ENCODE measurements at regions not wholly inside any gene's neighbourhood (a gene's known extent, or its start where the extent isn't known, plus 50 kb on each side); places are given as distances from the start of the nearest gene placed in this dataset.
"Not testable (repeated sequence)": the region's sequence is repeated elsewhere in the genome, so short reads cannot be mapped to it uniquely, and the experiment has no call there.

DNA sequence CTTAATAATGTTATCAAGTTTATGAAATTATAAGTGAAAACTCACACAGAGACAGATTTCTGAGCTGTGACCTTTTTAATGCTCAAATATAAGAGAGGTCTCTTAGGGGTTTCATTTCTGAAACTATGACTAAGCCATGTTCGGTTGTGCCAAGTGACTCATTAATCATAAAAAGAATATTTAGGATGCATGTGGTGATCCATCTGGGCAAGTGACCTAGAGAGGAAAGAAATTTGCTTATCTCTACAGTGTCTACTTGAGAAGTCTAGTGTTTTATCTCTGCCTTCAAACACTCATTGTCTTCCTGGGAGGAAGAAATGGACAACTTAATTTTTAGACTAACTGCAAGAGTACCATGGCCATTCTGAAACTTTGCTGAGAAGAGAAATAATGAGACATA, 545.3 kb upstream of the GRID2 start:
- ChIA-PET CTCF (no interaction called here), POLR2A (no interaction called here)
- H3K9me3 ChIP-seq (ENCODE audit: control insufficient read depth, insufficient read depth, low read length), result peaks cover 3% of the 10 kb centered on the region; the same call in 1 of the 2 replicates
- H3K4me3 ChIP-seq (ENCODE audit: low read depth, low read length), result no peak overlapping the region
- TF ChIP-seq, protein P1, sequence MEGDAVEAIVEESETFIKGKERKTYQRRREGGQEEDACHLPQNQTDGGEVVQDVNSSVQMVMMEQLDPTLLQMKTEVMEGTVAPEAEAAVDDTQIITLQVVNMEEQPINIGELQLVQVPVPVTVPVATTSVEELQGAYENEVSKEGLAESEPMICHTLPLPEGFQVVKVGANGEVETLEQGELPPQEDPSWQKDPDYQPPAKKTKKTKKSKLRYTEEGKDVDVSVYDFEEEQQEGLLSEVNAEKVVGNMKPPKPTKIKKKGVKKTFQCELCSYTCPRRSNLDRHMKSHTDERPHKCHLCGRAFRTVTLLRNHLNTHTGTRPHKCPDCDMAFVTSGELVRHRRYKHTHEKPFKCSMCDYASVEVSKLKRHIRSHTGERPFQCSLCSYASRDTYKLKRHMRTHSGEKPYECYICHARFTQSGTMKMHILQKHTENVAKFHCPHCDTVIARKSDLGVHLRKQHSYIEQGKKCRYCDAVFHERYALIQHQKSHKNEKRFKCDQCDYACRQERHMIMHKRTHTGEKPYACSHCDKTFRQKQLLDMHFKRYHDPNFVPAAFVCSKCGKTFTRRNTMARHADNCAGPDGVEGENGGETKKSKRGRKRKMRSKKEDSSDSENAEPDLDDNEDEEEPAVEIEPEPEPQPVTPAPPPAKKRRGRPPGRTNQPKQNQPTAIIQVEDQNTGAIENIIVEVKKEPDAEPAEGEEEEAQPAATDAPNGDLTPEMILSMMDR (IDR thresholded peaks at IDR 0.05; ENCODE audit: low read depth, low read length), result no peak
- H3K27ac ChIP-seq (ENCODE audit: low read depth, low read length), result no peak overlapping the region
- no peak for DNase-seq (ENCODE audit: low read depth, low spot score)
- H3K27me3 ChIP-seq (ENCODE audit: control insufficient read depth, insufficient read depth, low read length), result no peaks in the 10 kb centered on the region

GRCh38 chr4:91764085-91764484, 539.7 kb upstream of the GRID2 start:
- Histone ChIP-seq H3K27me3 (ENCODE audit: control insufficient read depth, insufficient read depth, low read length) (no peaks in the 10 kb centered on the region), H3K9me3 (ENCODE audit: control insufficient read depth, insufficient read depth, low read length) (peaks cover 10% of the 10 kb centered on the region; the same call in 1 of the 2 replicates), H3K27ac (ENCODE audit: low read depth, low read length) (no peak overlapping the region), H3K4me3 (ENCODE audit: low read depth, low read length) (no peak overlapping the region)
- POLR2A ChIA-PET, result no interaction called here
- CTCF ChIA-PET, result no interaction called here
- DNase-seq (ENCODE audit: low read depth, low spot score), result no peak
- TF ChIP-seq, protein P1 (IDR thresholded peaks at IDR 0.05; ENCODE audit: low read depth, low read length), result no peak

GRCh38 chr4:91769912-91770311, 533.9 kb upstream of the GRID2 start:
- TF ChIP-seq, protein P1 (IDR thresholded peaks at IDR 0.05; ENCODE audit: low read depth, low read length), result no peak
- no peak for DNase-seq (ENCODE audit: low read depth, low spot score)
- ChIA-PET CTCF (no interaction called here), POLR2A (no interaction called here)
- H3K27me3 ChIP-seq (ENCODE audit: control insufficient read depth, insufficient read depth, low read length), result no peaks in the 10 kb centered on the region
- peaks cover 10% of the 10 kb centered on the region; the same call in 1 of the 2 replicates for H3K9me3 ChIP-seq (ENCODE audit: control insufficient read depth, insufficient read depth, low read length)
- H3K27ac ChIP-seq (ENCODE audit: low read depth, low read length), result no peak overlapping the region
- H3K4me3 ChIP-seq (ENCODE audit: low read depth, low read length), result no peak overlapping the region

- H3K27me3 ChIP-seq (ENCODE audit: control insufficient read depth, insufficient read depth, low read length); H3K27ac ChIP-seq (ENCODE audit: low read depth, low read length); DNase-seq (ENCODE audit: low read depth, low spot score); H3K9me3 ChIP-seq (ENCODE audit: control insufficient read depth, insufficient read depth, low read length); POLR2A ChIA-PET; CTCF ChIA-PET; H3K4me3 ChIP-seq (ENCODE audit: low read depth, low read length): not testable (repeated sequence)
These were observed 512.1 kb upstream of the GRID2 start for GRCh38 chr4:91791631-91792030.

DNA sequence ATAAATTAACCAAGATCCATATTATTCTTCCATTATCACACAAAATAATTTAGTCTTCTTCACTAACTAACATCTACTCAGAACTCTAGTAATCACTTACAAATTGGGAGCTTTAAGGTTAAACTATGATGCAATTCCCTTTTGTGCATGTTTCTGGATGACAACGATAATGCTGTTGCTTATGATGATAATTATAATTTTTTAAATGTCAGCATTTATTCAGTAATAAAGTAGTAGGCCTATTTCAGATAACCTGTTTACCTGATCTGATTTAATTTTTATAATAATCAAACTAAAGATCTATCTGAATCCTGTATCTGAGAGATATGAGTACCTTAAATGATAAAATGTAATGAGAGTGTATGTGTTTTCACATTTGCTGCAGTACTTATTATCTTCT, 507.8 kb upstream of the GRID2 start:
- Histone ChIP-seq H3K4me3 (ENCODE audit: low read depth, low read length) (no peak overlapping the region), H3K27ac (ENCODE audit: low read depth, low read length) (no peak overlapping the region), H3K27me3 (ENCODE audit: control insufficient read depth, insufficient read depth, low read length) (no peaks in the 10 kb centered on the region), H3K9me3 (ENCODE audit: control insufficient read depth, insufficient read depth, low read length) (peaks cover 3% of the 10 kb centered on the region; the same call in 1 of the 2 replicates)
- POLR2A ChIA-PET, result no interaction called here
- no peak for DNase-seq (ENCODE audit: low read depth, low spot score)
- TF ChIP-seq, protein P1 (IDR thresholded peaks at IDR 0.05; ENCODE audit: low read depth, low read length), result no peak
- CTCF ChIA-PET, result no interaction called here

GRCh38 chr4:91812319-91812718, 491.4 kb upstream of the GRID2 start:
- H3K9me3 ChIP-seq (ENCODE audit: control insufficient read depth, insufficient read depth, low read length), result 0 out of 2 replicates have a peak, but pooled peaks cover 2% of the 10 kb centered on the region
- TF ChIP-seq, protein P1 (IDR thresholded peaks at IDR 0.05; ENCODE audit: low read depth, low read length), result no peak
- no peak for DNase-seq (ENCODE audit: low read depth, low spot score)
- ChIA-PET POLR2A (no interaction called here), CTCF (no interaction called here)
- no peak overlapping the region for H3K4me3 ChIP-seq (ENCODE audit: low read depth, low read length)
- no peaks in the 10 kb centered on the region for H3K27me3 ChIP-seq (ENCODE audit: control insufficient read depth, insufficient read depth, low read length)
- no peak overlapping the region for H3K27ac ChIP-seq (ENCODE audit: low read depth, low read length)

Measured in AG04450 (cell line).